Parathyroid adenoma (tissue), 2 donors: ENCODE measurements at regions not wholly inside any gene's neighbourhood (a gene's known extent, or its start where the extent isn't known, plus 50 kb on each side); places are given as distances from the start of the nearest gene placed in this dataset.

Experiments
- H2AFZ ChIP-seq: fragments of 300-600 bp; sonication (generic); one replicate; pipeline ENCODE4 v1.7.0; 2017; ENCODE audit warnings: antibody characterized with exemption, mild to moderate bottlenecking
- H3K27ac ChIP-seq: fragments of 300-600 bp; sonication (generic); one replicate; pipeline ENCODE4 v1.7.0; 2017
- H3K27me3 ChIP-seq: fragments of 300-600 bp; sonication (generic); one replicate; pipeline ENCODE4 v1.7.0; 2017; ENCODE audit warnings: low read length; ENCODE audit not compliant: control insufficient read depth, insufficient read depth
- H3K36me3 ChIP-seq: fragments of 300-600 bp; sonication (generic); one replicate; pipeline ENCODE4 v1.7.0; 2017; ENCODE audit warnings: low read length; ENCODE audit not compliant: control insufficient read depth, insufficient read depth
- H3K4me1 ChIP-seq: fragments of 300-600 bp; sonication (generic); one replicate; pipeline ENCODE4 v1.7.0; 2017; ENCODE audit warnings: control low read depth
- H3K4me2 ChIP-seq: fragments of 300-600 bp; sonication (generic); one replicate; pipeline ENCODE4 v1.7.0; 2017; ENCODE audit warnings: low read length
- H3K4me3 ChIP-seq: fragments of 300-600 bp; sonication (generic); one replicate; pipeline ENCODE4 v1.7.0; 2017; ENCODE audit warnings: low read depth, low read length
- H3K79me2 ChIP-seq: fragments of 300-600 bp; sonication (generic); one replicate; pipeline ENCODE4 v1.7.0; 2017; ENCODE audit warnings: control low read depth
- H3K9ac ChIP-seq: fragments of 300-600 bp; sonication (generic); one replicate; pipeline ENCODE4 v1.7.0; 2017; ENCODE audit warnings: mild to moderate bottlenecking
- H3K9me3 ChIP-seq: fragments of 300-600 bp; sonication (generic); one replicate; pipeline ENCODE4 v1.7.0; 2017; ENCODE audit warnings: low read length; ENCODE audit not compliant: control insufficient read depth
- CTCF ChIP-seq: fragments of 300-600 bp; sonication (generic); IDR thresholded peaks from one replicate; pipeline ENCODE4 v1.7.0; 2017; ENCODE audit warnings: antibody characterized with exemption, mild to moderate bottlenecking
- donor health status: primary hyperparathyroidism.

DNA sequence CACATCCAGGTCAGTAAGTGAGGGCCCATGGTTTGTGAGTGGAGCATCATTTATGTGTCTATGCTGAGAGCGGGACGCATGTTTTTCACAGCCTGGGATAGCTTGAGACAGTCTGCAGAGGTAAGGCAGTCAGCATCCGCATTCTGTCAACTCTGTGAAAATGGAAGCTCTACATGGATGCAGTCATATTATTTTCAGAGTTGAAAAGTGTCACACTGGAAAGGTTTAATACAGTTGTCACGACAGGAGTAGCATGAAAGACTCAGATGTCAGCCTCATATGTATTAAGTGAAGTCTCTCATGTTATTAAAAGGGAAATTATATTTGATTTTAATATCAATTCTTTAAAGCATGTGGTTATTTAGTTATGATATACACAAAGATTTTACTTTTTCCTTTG, 436.9 kb upstream of the GYPC start:
- no peaks in the 10 kb centered on the region for H3K79me2 ChIP-seq
- H2AFZ ChIP-seq, result no peak overlapping the region
- no peaks in the 10 kb centered on the region for H3K4me1 ChIP-seq
- no peaks in the 10 kb centered on the region for H3K27me3 ChIP-seq
- H3K4me3 ChIP-seq, result no peak overlapping the region
- no peak overlapping the region for H3K9ac ChIP-seq
- TF ChIP-seq CTCF, result no peak
- no peak overlapping the region for H3K4me2 ChIP-seq
- H3K36me3 ChIP-seq, result no peaks in the 10 kb centered on the region
- no peaks in the 10 kb centered on the region for H3K9me3 ChIP-seq
- no peak overlapping the region for H3K27ac ChIP-seq

GRCh38 chr2:126220331-126220730, 435.6 kb upstream of the GYPC start:
- Histone ChIP-seq H3K4me3 (no peak overlapping the region), H3K4me2 (no peak overlapping the region), H2AFZ (no peak overlapping the region), H3K27me3 (no peaks in the 10 kb centered on the region), H3K79me2 (no peaks in the 10 kb centered on the region), H3K27ac (no peak overlapping the region), H3K4me1 (no peaks in the 10 kb centered on the region), H3K36me3 (no peaks in the 10 kb centered on the region), H3K9ac (no peak overlapping the region), H3K9me3 (no peaks in the 10 kb centered on the region)
- TF ChIP-seq CTCF, result no peak

- Histone ChIP-seq H3K9me3 (no peaks in the 10 kb centered on the region), H3K36me3 (no peaks in the 10 kb centered on the region), H3K4me2 (no peak overlapping the region), H3K4me3 (no peak overlapping the region), H3K27ac (no peak overlapping the region), H3K27me3 (no peaks in the 10 kb centered on the region), H3K9ac (no peak overlapping the region), H2AFZ (no peak overlapping the region), H3K4me1 (no peaks in the 10 kb centered on the region), H3K79me2 (no peaks in the 10 kb centered on the region)
- TF ChIP-seq CTCF, result no peak
Observed at GRCh38 chr2:126221506-126221905, 434.5 kb upstream of the GYPC start.

GRCh38 chr2:126222278-126222677, 433.7 kb upstream of the GYPC start:
- H3K9me3 ChIP-seq, result no peaks in the 10 kb centered on the region
- H3K27me3 ChIP-seq, result no peaks in the 10 kb centered on the region
- H3K4me2 ChIP-seq, result no peak overlapping the region
- no peaks in the 10 kb centered on the region for H3K36me3 ChIP-seq
- TF ChIP-seq CTCF, result no peak
- H3K9ac ChIP-seq, result no peak overlapping the region
- no peak overlapping the region for H2AFZ ChIP-seq
- H3K79me2 ChIP-seq, result no peaks in the 10 kb centered on the region
- H3K4me1 ChIP-seq, result no peaks in the 10 kb centered on the region
- H3K27ac ChIP-seq, result no peak overlapping the region
- H3K4me3 ChIP-seq, result no peak overlapping the region

DNA sequence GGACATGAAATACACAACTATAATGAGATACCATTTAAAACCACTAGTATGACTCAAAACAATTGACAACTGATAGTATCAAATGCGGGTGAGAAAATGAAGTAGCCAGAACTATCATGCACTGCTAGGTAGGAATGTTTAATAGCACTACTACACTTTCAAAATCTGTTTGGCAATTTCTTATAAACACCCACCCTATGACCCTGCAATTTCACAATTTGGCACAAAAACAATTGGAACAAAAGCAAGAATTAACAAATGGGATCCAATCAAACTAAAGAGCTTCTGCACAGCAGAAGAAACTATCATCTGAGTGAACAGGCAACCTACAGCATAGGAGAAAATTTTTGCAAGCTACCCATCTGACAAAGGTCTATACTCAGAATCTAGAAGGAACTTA, 431.2 kb upstream of the GYPC start:
- Histone ChIP-seq H3K9me3 (no peaks in the 10 kb centered on the region), H3K27ac (no peak overlapping the region), H2AFZ (no peak overlapping the region), H3K79me2 (no peaks in the 10 kb centered on the region), H3K27me3 (no peaks in the 10 kb centered on the region), H3K9ac (no peak overlapping the region), H3K4me3 (no peak overlapping the region), H3K4me2 (no peak overlapping the region), H3K36me3 (no peaks in the 10 kb centered on the region), H3K4me1 (no peaks in the 10 kb centered on the region)
- no peak for TF ChIP-seq CTCF
